ENCODE measurements at regions not wholly inside any gene's neighbourhood (a gene's known extent, or its start where the extent isn't known, plus 50 kb on each side); places are given as distances from the start of the nearest gene placed in this dataset.

DNA sequence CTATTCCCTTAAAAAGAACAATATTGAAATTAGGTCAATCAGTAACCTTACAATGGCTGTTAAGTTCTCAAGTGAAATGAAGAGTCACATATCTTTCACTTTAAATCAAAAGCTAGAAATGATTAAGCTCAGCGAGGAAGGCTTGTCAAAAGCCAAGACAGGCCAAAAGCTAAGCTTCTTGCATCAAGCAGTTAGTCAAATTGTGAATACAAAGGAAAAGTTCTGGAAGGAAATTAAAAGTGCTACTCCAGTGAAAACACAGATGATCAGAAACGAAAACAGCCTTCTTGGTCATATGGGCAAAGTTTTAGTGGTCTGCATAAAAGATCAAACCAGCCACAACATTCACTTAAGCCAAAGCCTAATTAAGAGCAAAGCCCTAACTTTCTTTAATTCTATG is 402.6 kb upstream of the ZEB2 start:
- TF ChIP-seq, protein P1, sequence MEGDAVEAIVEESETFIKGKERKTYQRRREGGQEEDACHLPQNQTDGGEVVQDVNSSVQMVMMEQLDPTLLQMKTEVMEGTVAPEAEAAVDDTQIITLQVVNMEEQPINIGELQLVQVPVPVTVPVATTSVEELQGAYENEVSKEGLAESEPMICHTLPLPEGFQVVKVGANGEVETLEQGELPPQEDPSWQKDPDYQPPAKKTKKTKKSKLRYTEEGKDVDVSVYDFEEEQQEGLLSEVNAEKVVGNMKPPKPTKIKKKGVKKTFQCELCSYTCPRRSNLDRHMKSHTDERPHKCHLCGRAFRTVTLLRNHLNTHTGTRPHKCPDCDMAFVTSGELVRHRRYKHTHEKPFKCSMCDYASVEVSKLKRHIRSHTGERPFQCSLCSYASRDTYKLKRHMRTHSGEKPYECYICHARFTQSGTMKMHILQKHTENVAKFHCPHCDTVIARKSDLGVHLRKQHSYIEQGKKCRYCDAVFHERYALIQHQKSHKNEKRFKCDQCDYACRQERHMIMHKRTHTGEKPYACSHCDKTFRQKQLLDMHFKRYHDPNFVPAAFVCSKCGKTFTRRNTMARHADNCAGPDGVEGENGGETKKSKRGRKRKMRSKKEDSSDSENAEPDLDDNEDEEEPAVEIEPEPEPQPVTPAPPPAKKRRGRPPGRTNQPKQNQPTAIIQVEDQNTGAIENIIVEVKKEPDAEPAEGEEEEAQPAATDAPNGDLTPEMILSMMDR (conservative IDR thresholded peaks at IDR 0.05 in 1 of 2, IDR thresholded peaks at IDR 0.05 in 1 of 2; ENCODE audit: low read depth in 1 of 2, low read length in 2 of 2), result no peak
- TF ChIP-seq EZH2 (IDR thresholded peaks at IDR 0.05; ENCODE audit: low read length, missing control alignments), result no peak

Data from fibroblast of lung (primary cell).